ENCODE measurements at regions not wholly inside any gene's neighbourhood (a gene's known extent, or its start where the extent isn't known, plus 50 kb on each side); places are given as distances from the start of the nearest gene placed in this dataset.

DNA sequence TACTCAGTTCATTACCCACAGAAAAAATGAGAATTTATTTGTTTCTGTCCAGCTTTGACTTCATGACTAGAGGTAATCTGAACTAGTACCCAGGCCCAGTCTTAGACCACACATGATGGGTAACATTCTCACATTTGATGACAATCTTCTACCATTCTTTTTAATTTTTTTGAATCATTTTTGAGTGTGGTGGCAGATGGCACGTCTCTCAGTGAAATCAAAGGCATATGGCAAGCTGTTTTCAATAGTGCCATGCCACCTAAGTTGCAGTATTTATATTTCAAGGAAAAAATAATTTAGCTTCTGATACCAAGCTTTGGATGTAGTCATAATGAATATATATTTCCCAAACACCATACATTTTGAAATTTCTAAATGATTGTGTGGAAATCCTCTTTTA lies 88.8 kb upstream of the HS3ST5 start:
- no peak for ATAC-seq
- Histone ChIP-seq H3K36me3 (ENCODE audit: control insufficient read depth in 1 of 2, insufficient read depth in 2 of 2, low read length in 2 of 2) (no peaks in the 10 kb centered on the region), H3K4me1 (ENCODE audit: control insufficient read depth in 1 of 2, insufficient read depth in 2 of 2, low read length in 2 of 2) (no peaks in the 10 kb centered on the region), H3K27me3 (ENCODE audit: insufficient read depth, low read length) (no peaks in the 10 kb centered on the region), H3K79me2 (ENCODE audit: insufficient read depth, low read length) (no peaks in the 10 kb centered on the region), H3K9ac (ENCODE audit: low read length) (no peak overlapping the region), H2AFZ (ENCODE audit: low read depth, low read length, poor library complexity, severe bottlenecking) (no peak overlapping the region), H3K9me3 (ENCODE audit: control insufficient read depth in 1 of 2, insufficient read depth in 1 of 2, low read depth in 1 of 2, low read length in 2 of 2) (no peaks in the 10 kb centered on the region), H3K27ac (ENCODE audit: low read depth, low read length) (no peak overlapping the region), H3K4me2 (ENCODE audit: low read length) (no peak overlapping the region), H3K4me3 (replicated peaks in 1 of 2; ENCODE audit: low read depth in 1 of 2, low read length in 2 of 2) (no peak overlapping the region), H3K9me2 (ENCODE audit: insufficient read depth) (no peaks in the 10 kb centered on the region), H4K20me1 (ENCODE audit: insufficient read depth) (no peaks in the 10 kb centered on the region)
- intact Hi-C loops (cut with micrococcal nuclease), result no loop called here
- TF ChIP-seq YY1 (IDR thresholded peaks at IDR 0.05; ENCODE audit: extremely low read depth, insufficient replicate concordance, low read depth, low read length), result no peak
- TF ChIP-seq FOSL1 (IDR thresholded peaks at IDR 0.05; ENCODE audit: low read depth), result no peak
- TF ChIP-seq JUND (IDR thresholded peaks at IDR 0.05), result no peak
- no peak for TF ChIP-seq ZBTB33 (IDR thresholded peaks at IDR 0.05; ENCODE audit: extremely low read depth, insufficient replicate concordance, low read length)
- TF ChIP-seq REST (IDR thresholded peaks at IDR 0.05; ENCODE audit: low read depth), result no peak
- TF ChIP-seq RAD21 (IDR thresholded peaks at IDR 0.05; ENCODE audit: low read depth), result no peak
- no peak for TF ChIP-seq POLR2AphosphoS5 (IDR thresholded peaks at IDR 0.05; ENCODE audit: low read depth, low read length)
- TF ChIP-seq ZNF274 (IDR thresholded peaks at IDR 0.05; ENCODE audit: low read depth, low read length), result no peak
- TF ChIP-seq EZH2 (IDR thresholded peaks at IDR 0.05), result no peak
- no peak for TF ChIP-seq POLR2A (IDR thresholded peaks at IDR 0.05; ENCODE audit: borderline replicate concordance, extremely low read depth, insufficient read depth, insufficient read length)
- no peak for TF ChIP-seq ELF1 (IDR thresholded peaks at IDR 0.05; ENCODE audit: borderline replicate concordance, low read depth)
- TF ChIP-seq TCF7L2 (IDR thresholded peaks at IDR 0.05; ENCODE audit: borderline replicate concordance, extremely low read depth, insufficient read depth, insufficient read length), result no peak
- TF ChIP-seq SP1 (IDR thresholded peaks at IDR 0.05; ENCODE audit: low read depth), result no peak
- BruUV-seq (replicated peaks), result no TSS peak
- ChIA-PET RAD21 (ENCODE audit: low non-redundant PET in 1 of 2, low total read pairs in 2 of 2, uncharacterized antibody in 2 of 2, unreplicated experiment in 2 of 2) (no interaction called here), CTCF (no interaction called here), POLR2A (no interaction called here)
- no peak for DNase-seq (ENCODE audit: low read depth, low spot score)
